Stimulated activated naive CD4-positive, alpha-beta T cell (primary cell): ENCODE measurements at regions not wholly inside any gene's neighbourhood (a gene's known extent, or its start where the extent isn't known, plus 50 kb on each side); places are given as distances from the start of the nearest gene placed in this dataset.
"Not testable (repeated sequence)": the region's sequence is repeated elsewhere in the genome, so short reads cannot be mapped to it uniquely, and the experiment has no call there.

Source experiments
- DNase-seq, 6 experiments: peaks; one replicate each; lab custom pipeline; 2025; lab: John Stamatoyannopoulos, UW

- no peak for DNase-seq
These were observed 830.9 kb downstream of the EDEM1 start for GRCh38 chr3:6018456-6018855.

GRCh38 chr3:6022621-6023020 lies 835.1 kb downstream of the EDEM1 start:
- DNase-seq: no peak

- DNase-seq: no peak
These were observed 835.9 kb upstream of the GRM7 start for GRCh38 chr3:6025032-6025431.

GRCh38 chr3:6030648-6031047 lies 830.3 kb upstream of the GRM7 start:
- not testable (repeated sequence) for DNase-seq

GRCh38 chr3:6035626-6036025 lies 825.3 kb upstream of the GRM7 start:
- DNase-seq: no peak

GRCh38 chr3:6039971-6040370 lies 820.9 kb upstream of the GRM7 start:
- DNase-seq: no peak

- DNase-seq: no peak
These were observed 819.0 kb upstream of the GRM7 start for GRCh38 chr3:6041894-6042293.

- DNase-seq: no peak
These were observed 813.9 kb upstream of the GRM7 start for GRCh38 chr3:6047016-6047415.

GRCh38 chr3:6060251-6060650 lies 800.7 kb upstream of the GRM7 start:
- no peak for DNase-seq

GRCh38 chr3:6062261-6063187 lies 798.4 kb upstream of the GRM7 start:
- no peak for DNase-seq

- no peak for DNase-seq
These were observed 794.5 kb upstream of the GRM7 start for GRCh38 chr3:6066397-6066796.

- DNase-seq: not testable (repeated sequence)
These were observed 793.9 kb upstream of the GRM7 start for GRCh38 chr3:6066868-6067578.

GRCh38 chr3:6074952-6075351 lies 786.0 kb upstream of the GRM7 start:
- DNase-seq: no peak

GRCh38 chr3:6078436-6078835 lies 782.5 kb upstream of the GRM7 start:
- DNase-seq: no peak

GRCh38 chr3:6079011-6079410 lies 781.9 kb upstream of the GRM7 start:
- no peak for DNase-seq

- DNase-seq: no peak
These were observed 781.2 kb upstream of the GRM7 start for GRCh38 chr3:6079561-6080179.

GRCh38 chr3:6088433-6088832 lies 772.5 kb upstream of the GRM7 start:
- DNase-seq: no peak

- no peak for DNase-seq
These were observed 771.1 kb upstream of the GRM7 start for GRCh38 chr3:6089780-6090179.

- DNase-seq: no peak
These were observed 769.7 kb upstream of the GRM7 start for GRCh38 chr3:6091262-6091661.

- no peak for DNase-seq
These were observed 765.9 kb upstream of the GRM7 start for GRCh38 chr3:6095006-6095405.

GRCh38 chr3:6097021-6097420 lies 763.9 kb upstream of the GRM7 start:
- no peak for DNase-seq

- no peak for DNase-seq
These were observed 763.4 kb upstream of the GRM7 start for GRCh38 chr3:6097556-6097955.
